Osteoblast (primary cell): ENCODE measurements at regions not wholly inside any gene's neighbourhood (a gene's known extent, or its start where the extent isn't known, plus 50 kb on each side); places are given as distances from the start of the nearest gene placed in this dataset.
"Not testable (repeated sequence)": the region's sequence is repeated elsewhere in the genome, so short reads cannot be mapped to it uniquely, and the experiment has no call there.

Experiments used
- DNase-seq: peaks from one replicate; pipeline ENCODE4 v3.0.0; 2011; ENCODE audit warnings: low spot score, mixed read lengths; ENCODE audit not compliant: insufficient read length; ENCODE audit errors: missing footprints
- H2AFZ ChIP-seq: 2 replicates; pipeline ENCODE4 v1.6.0; 2011; ENCODE audit warnings: mild to moderate bottlenecking, low read length
- H3K27ac ChIP-seq: 2 replicates; pipeline ENCODE4 v1.5.1; 2011; ENCODE audit warnings: mild to moderate bottlenecking, low read depth, low read length, moderate library complexity
- H3K27me3 ChIP-seq: 2 replicates; pipeline ENCODE4 v1.6.0; 2012; ENCODE audit warnings: mild to moderate bottlenecking, control low read depth, inconsistent platforms, low read length, moderate library complexity; ENCODE audit not compliant: insufficient read depth
- H3K36me3 ChIP-seq: 2 replicates; pipeline ENCODE4 v1.5.1; 2011; ENCODE audit warnings: mild to moderate bottlenecking, low read length, control low read depth, moderate library complexity; ENCODE audit not compliant: insufficient read depth
- H3K4me1 ChIP-seq: 2 replicates; pipeline ENCODE4 v1.5.1; 2011; ENCODE audit warnings: mild to moderate bottlenecking, low read length, control low read depth, moderate library complexity; ENCODE audit not compliant: insufficient read depth
- H3K4me2 ChIP-seq: 2 replicates; pipeline ENCODE4 v1.6.0; 2011; ENCODE audit warnings: mild to moderate bottlenecking, low read length; ENCODE audit not compliant: insufficient read depth
- H3K4me3 ChIP-seq: fragments of 200-600 bp; sonication (generic); 3 replicates; pipeline ENCODE4 v1.5.1; 2012; ENCODE audit warnings: mild to moderate bottlenecking, low read length, inconsistent platforms; ENCODE audit not compliant: insufficient read depth
- H3K79me2 ChIP-seq: 2 replicates; pipeline ENCODE4 v1.6.0; 2012; ENCODE audit warnings: mild to moderate bottlenecking, low read length, control low read depth, inconsistent platforms; ENCODE audit not compliant: insufficient read depth
- H3K9me3 ChIP-seq: 2 replicates; pipeline ENCODE4 v1.5.1; 2011; ENCODE audit warnings: low read depth, low read length, control low read depth
- H4K20me1 ChIP-seq: 2 replicates; pipeline ENCODE4 v1.6.0; 2012; ENCODE audit warnings: mild to moderate bottlenecking, low read length, control low read depth; ENCODE audit not compliant: insufficient read depth
- CTCF ChIP-seq: IDR thresholded peaks from 2 replicates; pipeline ENCODE4 v1.5.1; 2011; ENCODE audit warnings: mild to moderate bottlenecking, low read depth, low read length, moderate library complexity; ENCODE audit errors: extremely low read depth

- TF ChIP-seq CTCF = no peak
- H3K27ac ChIP-seq = no peak overlapping the region
- no peaks in the 10 kb centered on the region for H3K79me2 ChIP-seq
- H3K36me3 ChIP-seq = no peaks in the 10 kb centered on the region
- no peak overlapping the region for H3K4me2 ChIP-seq
- DNase-seq = no peak
- H4K20me1 ChIP-seq = no peaks in the 10 kb centered on the region
- no peak overlapping the region for H3K4me3 ChIP-seq
- H3K4me1 ChIP-seq = no peaks in the 10 kb centered on the region
- H2AFZ ChIP-seq = no peak overlapping the region
- no peaks in the 10 kb centered on the region for H3K27me3 ChIP-seq
- peaks cover 4% of the 10 kb centered on the region for H3K9me3 ChIP-seq
These were observed 354.8 kb upstream of the CNTNAP5 start for GRCh38 chr2:123670286-123670685.

DNA sequence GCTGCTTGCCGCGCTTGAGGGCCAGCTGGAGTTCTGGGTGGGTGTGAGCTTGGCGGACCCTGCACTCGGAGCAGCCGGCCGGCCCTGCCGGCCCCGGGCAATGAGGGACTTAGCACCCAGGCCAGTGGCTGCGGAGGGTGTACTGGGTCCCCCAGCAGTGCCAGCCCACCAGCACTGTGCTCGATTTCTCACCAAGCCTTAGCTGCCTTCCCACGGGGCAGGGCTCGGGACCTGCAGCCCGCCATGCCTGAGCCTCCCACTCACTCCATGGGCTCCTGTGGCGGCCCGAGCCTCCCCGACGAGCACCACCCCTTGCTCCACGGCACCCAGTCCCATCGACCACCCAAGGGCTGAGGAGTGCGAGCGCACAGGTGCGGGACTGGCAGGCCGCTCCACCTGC, 341.3 kb upstream of the CNTNAP5 start:
- not testable (repeated sequence) for H2AFZ ChIP-seq, DNase-seq, H4K20me1 ChIP-seq, H3K4me1 ChIP-seq, H3K9me3 ChIP-seq, H3K4me3 ChIP-seq, H3K27ac ChIP-seq, H3K4me2 ChIP-seq, H3K36me3 ChIP-seq, H3K27me3 ChIP-seq, H3K79me2 ChIP-seq

DNA sequence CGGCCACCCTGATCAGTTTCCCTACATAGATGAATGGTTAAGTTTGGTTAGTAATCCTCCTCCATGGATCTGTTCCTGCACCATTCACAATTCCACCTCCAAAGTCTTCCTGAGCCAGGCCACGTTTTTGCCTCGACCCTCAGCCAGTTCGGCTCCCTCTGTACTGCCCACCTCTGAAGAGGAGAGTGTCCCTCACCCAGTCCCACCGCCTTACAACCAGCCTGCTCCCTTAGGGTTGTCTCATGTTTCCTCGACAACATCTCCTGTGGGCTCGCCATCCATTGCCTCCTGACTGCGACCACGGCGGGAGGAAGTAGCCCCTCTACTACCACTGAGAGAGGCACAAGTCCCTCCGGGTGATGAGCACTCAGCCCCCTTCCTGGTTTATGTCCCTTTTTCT, 338.0 kb upstream of the CNTNAP5 start:
- TF ChIP-seq CTCF = no peak
- Histone ChIP-seq H3K27ac (no peak overlapping the region), H3K4me3 (no peak overlapping the region)

DNA sequence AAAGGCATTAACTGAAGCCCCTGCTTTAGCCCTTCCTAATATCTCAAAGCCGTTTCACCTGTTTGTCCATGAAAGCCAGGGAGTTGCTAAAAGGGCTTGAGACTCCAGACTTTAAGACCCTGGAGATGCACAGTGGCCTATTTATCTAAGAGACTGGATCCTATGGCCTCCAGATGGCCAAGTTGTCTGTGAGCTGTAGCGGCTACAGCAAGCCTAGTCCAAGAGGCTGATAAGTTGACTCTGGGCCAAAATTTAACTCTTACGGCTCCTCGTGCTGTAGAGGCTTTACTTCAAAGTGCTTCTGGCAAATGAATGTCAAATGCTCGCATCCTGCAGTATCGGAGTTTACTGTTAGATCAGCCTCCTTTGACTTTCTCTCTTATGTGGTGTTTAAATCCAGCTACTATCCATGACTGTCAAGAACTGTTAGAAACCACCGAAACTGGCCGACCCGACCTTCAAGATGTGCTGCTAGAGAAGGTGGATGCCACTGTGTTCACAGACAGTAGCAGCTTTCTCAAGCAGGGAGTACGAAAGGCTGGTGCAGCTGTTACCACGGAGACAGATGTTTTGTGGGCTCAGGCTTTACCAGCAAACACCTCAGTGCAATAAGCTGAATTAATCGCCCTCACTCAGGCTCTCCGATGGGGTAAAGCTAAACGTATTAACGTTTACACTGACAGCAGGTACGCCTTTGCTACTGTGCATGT, 336.7 kb upstream of the CNTNAP5 start:
- DNase-seq = no peak
- Histone ChIP-seq H3K36me3 (no peaks in the 10 kb centered on the region), H3K4me1 (no peaks in the 10 kb centered on the region), H3K9me3 (peaks cover 2% of the 10 kb centered on the region), H4K20me1 (no peaks in the 10 kb centered on the region), H3K79me2 (no peaks in the 10 kb centered on the region), H3K4me3 (no peak overlapping the region), H3K27ac (no peak overlapping the region), H3K27me3 (no peaks in the 10 kb centered on the region), H2AFZ (no peak overlapping the region), H3K4me2 (no peak overlapping the region)
- no peak for TF ChIP-seq CTCF

More for the DNA sequence above, 338.0 kb upstream of the CNTNAP5 start:
- H3K79me2 ChIP-seq = no peaks in the 10 kb centered on the region
- H2AFZ ChIP-seq = no peak overlapping the region
- H3K4me2 ChIP-seq = no peak overlapping the region
- DNase-seq = peak; percentile 3
- H3K9me3 ChIP-seq = no peaks in the 10 kb centered on the region
- H3K4me1 ChIP-seq = no peaks in the 10 kb centered on the region
- H4K20me1 ChIP-seq = no peaks in the 10 kb centered on the region
- H3K36me3 ChIP-seq = no peaks in the 10 kb centered on the region
- no peaks in the 10 kb centered on the region for H3K27me3 ChIP-seq
